NCI-H2081 treated with DMSO at 0.1 percent for 48 hours (cell line): ENCODE measurements at regions not wholly inside any gene's neighbourhood (a gene's known extent, or its start where the extent isn't known, plus 50 kb on each side); places are given as distances from the start of the nearest gene placed in this dataset.
"Not testable (repeated sequence)": the region's sequence is repeated elsewhere in the genome, so short reads cannot be mapped to it uniquely, and the experiment has no call there.

Experiments used
- DNase-seq: peaks from one replicate; lab custom pipeline; 2025; lab: John Stamatoyannopoulos, UW

- DNase-seq: no peak
Observed at GRCh38 chr5:72692651-72693442, 123.6 kb upstream of the TNPO1 start.

GRCh38 chr5:72692231-72692637, 124.2 kb upstream of the TNPO1 start:
- no peak for DNase-seq

- no peak for DNase-seq
Observed at GRCh38 chr5:72691751-72692150, 124.7 kb upstream of the TNPO1 start.

GRCh38 chr5:72688916-72689315, 127.5 kb upstream of the TNPO1 start:
- DNase-seq: no peak

GRCh38 chr5:72687288-72687687, 129.2 kb upstream of the TNPO1 start:
- no peak for DNase-seq

GRCh38 chr5:72682561-72682960, 133.9 kb upstream of the TNPO1 start:
- no peak for DNase-seq

- no peak for DNase-seq
Observed at GRCh38 chr5:72681781-72682180, 134.7 kb upstream of the TNPO1 start.

GRCh38 chr5:72677447-72677846, 139.0 kb upstream of the TNPO1 start:
- DNase-seq: no peak

GRCh38 chr5:72676831-72677230, 139.6 kb upstream of the TNPO1 start:
- DNase-seq: not testable (repeated sequence)

- no peak for DNase-seq
Observed at GRCh38 chr5:72673623-72674022, 142.8 kb upstream of the TNPO1 start.

GRCh38 chr5:72673180-72673579, 143.3 kb upstream of the TNPO1 start:
- no peak for DNase-seq

- DNase-seq: no peak
Observed at GRCh38 chr5:72667708-72668107, 148.8 kb upstream of the TNPO1 start.

- DNase-seq: no peak
Observed at GRCh38 chr5:72662936-72663335, 153.5 kb upstream of the TNPO1 start.

- DNase-seq: no peak
Observed at GRCh38 chr5:72662305-72662704, 154.2 kb upstream of the TNPO1 start.

- no peak for DNase-seq
Observed at GRCh38 chr5:72661405-72661804, 154.2 kb upstream of the ZNF366 start.

GRCh38 chr5:72659726-72660125, 152.5 kb upstream of the ZNF366 start:
- DNase-seq: no peak

- no peak for DNase-seq
Observed at GRCh38 chr5:72658761-72659540, 151.7 kb upstream of the ZNF366 start.

GRCh38 chr5:72658161-72658560, 151.0 kb upstream of the ZNF366 start:
- DNase-seq: no peak

- no peak for DNase-seq
Observed at GRCh38 chr5:72656756-72657513, 149.7 kb upstream of the ZNF366 start.

- no peak for DNase-seq
Observed at GRCh38 chr5:72656331-72656730, 149.1 kb upstream of the ZNF366 start.

- DNase-seq: no peak
Observed at GRCh38 chr5:72654231-72654630, 147.0 kb upstream of the ZNF366 start.

GRCh38 chr5:72653586-72653985, 146.4 kb upstream of the ZNF366 start:
- DNase-seq: no peak

GRCh38 chr5:72651779-72652178, 144.6 kb upstream of the ZNF366 start:
- DNase-seq: no peak
